GM20000 (cell line): ENCODE measurements at regions not wholly inside any gene's neighbourhood (a gene's known extent, or its start where the extent isn't known, plus 50 kb on each side); places are given as distances from the start of the nearest gene placed in this dataset.
"Not testable (repeated sequence)": the region's sequence is repeated elsewhere in the genome, so short reads cannot be mapped to it uniquely, and the experiment has no call there.

Experiments used
- DNase-seq: peaks from one replicate; pipeline ENCODE4 v3.0.0; 2012; ENCODE audit warnings: low spot score
- TF ChIP-seq, protein P1 (sequence below): IDR thresholded peaks from 2 replicates; pipeline ENCODE4 v1.5.1; 2012; ENCODE audit warnings: mild to moderate bottlenecking, control low read depth; ENCODE audit errors: extremely low read depth, missing control alignments

DNA sequence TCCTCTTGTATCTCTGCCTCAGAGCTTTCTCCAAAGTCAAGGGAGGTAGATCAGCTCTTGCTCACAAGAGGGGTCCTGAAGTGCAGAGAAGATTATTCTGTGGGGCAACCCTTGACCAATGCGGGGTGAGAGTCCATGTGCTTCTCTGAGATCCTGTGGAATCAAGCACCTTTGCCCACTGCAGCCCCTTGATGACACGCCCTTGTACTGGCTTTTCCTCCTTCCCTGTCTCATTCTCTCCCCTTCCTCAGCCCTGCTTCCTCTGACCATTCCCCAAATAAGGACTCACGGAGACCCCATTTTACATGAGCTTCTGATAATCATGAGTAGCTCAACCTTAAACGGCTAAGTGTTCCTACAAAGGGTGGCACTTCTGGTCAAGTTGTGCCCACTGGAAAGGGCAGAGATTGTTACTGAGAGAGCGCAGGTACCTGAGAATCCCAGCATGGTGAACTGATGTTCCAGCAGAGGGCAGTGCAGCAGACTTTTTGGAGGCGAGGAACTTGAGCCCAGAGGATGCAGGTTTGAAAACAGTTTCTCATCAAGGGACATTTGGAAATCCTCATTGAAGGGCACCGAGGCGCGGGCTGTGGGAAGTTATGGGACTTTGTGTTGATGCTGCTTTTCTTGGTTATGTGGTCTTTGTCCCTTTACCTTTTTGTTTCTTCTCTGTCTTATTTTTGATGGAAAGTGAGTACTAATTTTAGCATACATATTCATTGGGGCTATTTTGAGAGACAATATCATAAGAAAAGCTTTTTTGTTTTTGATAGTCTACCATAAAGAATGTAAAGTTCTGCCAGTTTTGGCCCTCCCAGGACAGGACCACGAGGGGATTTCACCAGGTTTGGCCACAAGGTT, 201.3 kb downstream of the RBM46 start:
- DNase-seq, result peak; percentile 52
- TF ChIP-seq, protein P1, sequence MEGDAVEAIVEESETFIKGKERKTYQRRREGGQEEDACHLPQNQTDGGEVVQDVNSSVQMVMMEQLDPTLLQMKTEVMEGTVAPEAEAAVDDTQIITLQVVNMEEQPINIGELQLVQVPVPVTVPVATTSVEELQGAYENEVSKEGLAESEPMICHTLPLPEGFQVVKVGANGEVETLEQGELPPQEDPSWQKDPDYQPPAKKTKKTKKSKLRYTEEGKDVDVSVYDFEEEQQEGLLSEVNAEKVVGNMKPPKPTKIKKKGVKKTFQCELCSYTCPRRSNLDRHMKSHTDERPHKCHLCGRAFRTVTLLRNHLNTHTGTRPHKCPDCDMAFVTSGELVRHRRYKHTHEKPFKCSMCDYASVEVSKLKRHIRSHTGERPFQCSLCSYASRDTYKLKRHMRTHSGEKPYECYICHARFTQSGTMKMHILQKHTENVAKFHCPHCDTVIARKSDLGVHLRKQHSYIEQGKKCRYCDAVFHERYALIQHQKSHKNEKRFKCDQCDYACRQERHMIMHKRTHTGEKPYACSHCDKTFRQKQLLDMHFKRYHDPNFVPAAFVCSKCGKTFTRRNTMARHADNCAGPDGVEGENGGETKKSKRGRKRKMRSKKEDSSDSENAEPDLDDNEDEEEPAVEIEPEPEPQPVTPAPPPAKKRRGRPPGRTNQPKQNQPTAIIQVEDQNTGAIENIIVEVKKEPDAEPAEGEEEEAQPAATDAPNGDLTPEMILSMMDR, result peak; percentile 58

DNA sequence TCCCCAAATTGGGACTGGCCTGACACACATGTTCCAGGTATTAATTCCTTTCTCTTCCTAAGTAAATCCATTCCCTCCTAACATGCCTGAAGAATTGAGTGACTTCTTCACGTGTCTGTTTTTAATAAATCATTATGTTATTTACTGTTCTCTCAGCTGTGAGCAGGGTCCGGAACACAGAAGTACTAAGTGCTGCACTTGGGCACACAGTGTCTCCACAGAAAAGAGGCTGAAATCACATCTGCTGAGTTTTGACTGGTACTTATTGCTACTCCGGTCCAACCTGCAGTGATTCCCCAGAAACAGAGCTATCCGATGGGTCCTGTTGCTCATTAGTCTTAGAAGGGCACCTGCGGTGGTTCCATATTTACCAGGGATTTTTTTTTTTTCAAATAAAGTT, 202.6 kb downstream of the RBM46 start:
- TF ChIP-seq, protein P1, result no peak
- no peak for DNase-seq

GRCh38 chr4:154984148-154984547, 203.1 kb downstream of the RBM46 start:
- TF ChIP-seq, protein P1, result no peak
- peak; percentile 14 for DNase-seq

GRCh38 chr4:154984616-154985015, 203.5 kb downstream of the RBM46 start:
- TF ChIP-seq, protein P1, result no peak
- no peak for DNase-seq

DNA sequence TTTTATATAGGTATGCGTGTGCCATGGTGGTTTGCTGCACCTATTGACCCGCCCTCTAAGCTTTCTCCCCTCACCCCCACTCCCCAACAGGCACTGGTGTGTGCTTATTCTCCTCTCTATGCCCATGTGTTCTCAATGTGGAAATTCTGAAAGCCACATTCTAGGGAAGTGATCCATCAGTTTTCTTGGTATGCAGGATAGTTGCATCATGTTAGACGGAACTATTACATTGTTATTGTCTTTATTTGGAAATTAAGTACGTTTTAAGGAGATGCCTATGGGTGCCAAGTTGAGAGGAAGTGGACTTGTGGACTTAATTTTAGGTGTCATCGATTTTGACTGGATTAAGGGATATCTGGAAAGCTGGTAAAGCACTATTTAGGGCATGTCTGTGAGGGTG, 204.6 kb downstream of the RBM46 start:
- DNase-seq, result no peak
- TF ChIP-seq, protein P1, result no peak

DNA sequence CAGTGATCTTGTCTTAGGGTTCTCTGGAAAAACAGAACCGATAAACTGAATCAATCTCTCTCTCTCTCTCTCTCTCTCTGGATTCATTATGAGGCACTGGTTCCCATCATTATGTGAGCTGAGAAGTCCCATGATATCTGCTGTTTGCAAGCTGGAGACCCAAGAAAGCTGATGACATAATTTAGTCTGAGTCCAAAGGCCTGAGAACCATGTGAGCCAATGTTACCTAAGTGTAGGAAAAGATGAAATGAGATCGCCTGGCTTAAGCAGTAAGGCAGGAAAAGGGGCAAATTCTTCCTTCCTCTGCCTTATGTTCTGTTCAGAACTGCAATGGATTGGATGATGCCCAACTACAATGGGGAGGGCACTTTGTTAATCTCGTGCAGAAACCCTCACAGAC, 207.4 kb downstream of the RBM46 start:
- no peak for DNase-seq
- TF ChIP-seq, protein P1, result no peak

DNA sequence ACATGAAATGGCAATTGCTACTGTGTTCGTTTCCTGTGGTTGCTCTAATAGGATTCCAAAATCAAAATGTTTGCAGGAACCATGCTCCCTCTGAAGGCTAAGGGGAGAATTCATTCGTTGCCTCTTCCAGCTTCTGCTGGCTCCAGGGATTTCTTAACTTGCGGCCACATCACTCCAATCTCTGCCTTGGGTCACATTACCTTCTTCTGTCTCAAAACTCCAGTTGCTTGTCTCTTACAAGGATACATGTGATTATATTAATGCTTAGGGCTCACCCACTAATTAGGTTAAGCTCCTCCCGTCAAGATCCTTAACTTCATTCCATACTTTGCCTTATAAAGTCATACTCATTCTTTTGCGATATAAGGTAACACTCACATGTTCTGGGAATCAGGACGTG, 208.4 kb downstream of the RBM46 start:
- TF ChIP-seq, protein P1, result no peak
- no peak for DNase-seq

DNA sequence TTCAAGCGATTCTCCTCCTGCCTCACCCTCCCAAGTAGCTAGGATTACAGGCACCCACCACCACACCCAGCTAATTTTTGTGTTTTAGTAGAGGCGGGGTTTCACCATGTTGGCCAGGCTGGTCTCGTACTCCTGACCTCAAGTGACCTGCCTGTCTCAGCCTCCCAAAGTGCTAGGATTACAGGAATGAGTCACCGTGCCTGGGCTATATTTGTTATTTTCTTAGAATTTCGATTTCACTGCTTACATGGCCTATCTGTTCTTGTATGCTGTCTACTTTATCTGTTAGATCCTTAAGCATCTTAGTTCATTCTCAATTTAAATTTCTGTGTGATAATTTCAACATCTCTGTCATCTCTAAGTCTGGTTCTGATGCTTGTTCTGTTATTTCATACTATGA, 210.6 kb upstream of the NPY2R start:
- DNase-seq, result not testable (repeated sequence)
